ENCODE measurements at regions not wholly inside any gene's neighbourhood (a gene's known extent, or its start where the extent isn't known, plus 50 kb on each side); places are given as distances from the start of the nearest gene placed in this dataset.

DNA sequence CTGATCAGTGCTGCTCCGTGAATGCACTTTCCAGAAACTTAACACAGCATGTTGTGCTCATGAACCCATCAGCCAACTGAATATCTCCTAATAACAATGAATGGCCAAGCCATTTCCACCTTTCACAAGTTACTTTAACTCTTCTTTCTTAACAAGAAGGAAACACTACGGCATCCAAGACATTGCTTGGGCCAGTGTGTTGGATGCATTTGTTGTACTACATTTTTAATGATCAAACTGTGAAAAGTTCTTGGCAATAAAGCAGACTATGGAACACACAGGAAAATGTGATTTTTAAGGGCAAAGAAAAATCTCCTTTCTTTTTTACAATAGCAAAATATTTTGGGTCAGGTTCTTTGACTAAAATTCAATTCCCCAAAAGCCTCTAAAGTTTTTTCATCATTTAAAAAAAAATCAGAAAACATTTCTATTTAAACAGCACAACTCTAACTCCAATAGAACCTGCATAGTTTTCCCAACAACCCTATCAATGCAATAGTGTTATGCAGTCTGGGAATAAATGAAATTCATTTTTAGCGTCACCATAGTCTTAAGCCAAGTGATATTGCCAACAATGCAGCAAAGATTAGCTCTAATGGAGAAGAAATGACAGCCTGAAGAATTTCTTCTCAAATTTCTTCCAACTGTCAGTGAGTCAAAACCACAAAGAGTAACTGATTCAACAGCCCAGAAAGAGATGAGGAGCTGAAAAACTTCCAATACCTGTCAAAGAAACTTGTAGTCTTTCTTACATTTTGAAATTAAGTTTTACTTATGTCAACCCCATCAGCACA is 50.7 kb upstream of the PTPRR start:
- intact Hi-C loops (cut with DNase I): no loop called here
- Histone ChIP-seq H3K27ac (no peak overlapping the region), H3K4me3 (no peak overlapping the region), H3K27me3 (no peaks in the 10 kb centered on the region), H3K4me1 (no peaks in the 10 kb centered on the region), H3K36me3 (no peaks in the 10 kb centered on the region), H3K9me3 (no peaks in the 10 kb centered on the region)
- TF ChIP-seq, protein P1, sequence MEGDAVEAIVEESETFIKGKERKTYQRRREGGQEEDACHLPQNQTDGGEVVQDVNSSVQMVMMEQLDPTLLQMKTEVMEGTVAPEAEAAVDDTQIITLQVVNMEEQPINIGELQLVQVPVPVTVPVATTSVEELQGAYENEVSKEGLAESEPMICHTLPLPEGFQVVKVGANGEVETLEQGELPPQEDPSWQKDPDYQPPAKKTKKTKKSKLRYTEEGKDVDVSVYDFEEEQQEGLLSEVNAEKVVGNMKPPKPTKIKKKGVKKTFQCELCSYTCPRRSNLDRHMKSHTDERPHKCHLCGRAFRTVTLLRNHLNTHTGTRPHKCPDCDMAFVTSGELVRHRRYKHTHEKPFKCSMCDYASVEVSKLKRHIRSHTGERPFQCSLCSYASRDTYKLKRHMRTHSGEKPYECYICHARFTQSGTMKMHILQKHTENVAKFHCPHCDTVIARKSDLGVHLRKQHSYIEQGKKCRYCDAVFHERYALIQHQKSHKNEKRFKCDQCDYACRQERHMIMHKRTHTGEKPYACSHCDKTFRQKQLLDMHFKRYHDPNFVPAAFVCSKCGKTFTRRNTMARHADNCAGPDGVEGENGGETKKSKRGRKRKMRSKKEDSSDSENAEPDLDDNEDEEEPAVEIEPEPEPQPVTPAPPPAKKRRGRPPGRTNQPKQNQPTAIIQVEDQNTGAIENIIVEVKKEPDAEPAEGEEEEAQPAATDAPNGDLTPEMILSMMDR (IDR thresholded peaks at IDR 0.05): no peak
- DNase-seq (ENCODE audit: low spot score in 2 of 2): no peak

Data from ascending aorta (tissue), 2 donors.